Neural progenitor cell (in vitro differentiated cells): ENCODE measurements at regions not wholly inside any gene's neighbourhood (a gene's known extent, or its start where the extent isn't known, plus 50 kb on each side); places are given as distances from the start of the nearest gene placed in this dataset.

Experiments used
- EZH2phosphoT487 ChIP-seq: fragments of 200-600 bp; sonication (generic); IDR thresholded peaks from 2 replicates; pipeline ENCODE4 v1.6.1; 2017; ENCODE audit warnings: antibody characterized with exemption
- TF ChIP-seq, protein P1 (sequence below): fragments of 200-600 bp; sonication (generic); IDR thresholded peaks from 2 replicates; pipeline ENCODE4 v1.5.1; 2017; ENCODE audit warnings: antibody characterized with exemption, mild to moderate bottlenecking

- TF ChIP-seq, protein P1, sequence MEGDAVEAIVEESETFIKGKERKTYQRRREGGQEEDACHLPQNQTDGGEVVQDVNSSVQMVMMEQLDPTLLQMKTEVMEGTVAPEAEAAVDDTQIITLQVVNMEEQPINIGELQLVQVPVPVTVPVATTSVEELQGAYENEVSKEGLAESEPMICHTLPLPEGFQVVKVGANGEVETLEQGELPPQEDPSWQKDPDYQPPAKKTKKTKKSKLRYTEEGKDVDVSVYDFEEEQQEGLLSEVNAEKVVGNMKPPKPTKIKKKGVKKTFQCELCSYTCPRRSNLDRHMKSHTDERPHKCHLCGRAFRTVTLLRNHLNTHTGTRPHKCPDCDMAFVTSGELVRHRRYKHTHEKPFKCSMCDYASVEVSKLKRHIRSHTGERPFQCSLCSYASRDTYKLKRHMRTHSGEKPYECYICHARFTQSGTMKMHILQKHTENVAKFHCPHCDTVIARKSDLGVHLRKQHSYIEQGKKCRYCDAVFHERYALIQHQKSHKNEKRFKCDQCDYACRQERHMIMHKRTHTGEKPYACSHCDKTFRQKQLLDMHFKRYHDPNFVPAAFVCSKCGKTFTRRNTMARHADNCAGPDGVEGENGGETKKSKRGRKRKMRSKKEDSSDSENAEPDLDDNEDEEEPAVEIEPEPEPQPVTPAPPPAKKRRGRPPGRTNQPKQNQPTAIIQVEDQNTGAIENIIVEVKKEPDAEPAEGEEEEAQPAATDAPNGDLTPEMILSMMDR = no peak
- no peak for TF ChIP-seq EZH2phosphoT487
These were observed 106.5 kb upstream of the KCTD1 start for GRCh38 chr18:26654616-26655524.
